A549 (cell line): ENCODE measurements at regions not wholly inside any gene's neighbourhood (a gene's known extent, or its start where the extent isn't known, plus 50 kb on each side); places are given as distances from the start of the nearest gene placed in this dataset.

ENCODE experiments used
- CBX8 ChIP-seq: fragments of 200-600 bp; sonication (generic); IDR thresholded peaks from 2 replicates; pipeline ENCODE4 v1.6.1; 2016
- CHD2 ChIP-seq: fragments of 150-350 bp; IDR thresholded peaks from 2 replicates; pipeline ENCODE4 v1.6.1; 2014; ENCODE audit warnings: low read length; ENCODE audit not compliant: partially characterized antibody
- CHD4 ChIP-seq: fragments of 200-600 bp; sonication (generic); IDR thresholded peaks from 2 replicates; pipeline ENCODE4 v1.6.1; 2016; ENCODE audit warnings: antibody characterized with exemption, mild to moderate bottlenecking, borderline replicate concordance
- HEYL ChIP-seq: fragments of 250-450 bp; sonication (Bioruptor Pico); IDR thresholded peaks from 2 replicates; pipeline ENCODE4 v1.8.0; 2021; ENCODE audit warnings: mild to moderate bottlenecking, moderate library complexity
- PHF8 ChIP-seq: fragments of 200-600 bp; sonication (generic); IDR thresholded peaks from 2 replicates; pipeline ENCODE4 v1.6.1; 2016; ENCODE audit warnings: low read depth, mild to moderate bottlenecking, antibody characterized with exemption, moderate library complexity, borderline replicate concordance
- POLR2A ChIP-seq: IDR thresholded peaks from 2 replicates; pipeline ENCODE4 v1.6.1; 2012; ENCODE audit warnings: mild to moderate bottlenecking, low read length
- RFX5 ChIP-seq: fragments of 450-650 bp; IDR thresholded peaks from 2 replicates; pipeline ENCODE4 v1.7.1; 2014; ENCODE audit warnings: antibody characterized with exemption, mild to moderate bottlenecking, moderate library complexity
- TF ChIP-seq, protein P1 (sequence below): IDR thresholded peaks from 2 replicates; pipeline ENCODE4 v1.6.1; 2012
- TF ChIP-seq, protein P2 (sequence below): fragments of 150-350 bp; IDR thresholded peaks from 2 replicates; pipeline ENCODE4 v1.6.1; 2014; ENCODE audit warnings: low read depth, mild to moderate bottlenecking, low read length
- TF ChIP-seq, protein P3 (sequence below): fragments of 250-450 bp; sonication (Bioruptor Pico); IDR thresholded peaks from 2 replicates; pipeline ENCODE4 v1.5.0; 2021; ENCODE audit warnings: mild to moderate bottlenecking, moderate library complexity, borderline replicate concordance
- TF ChIP-seq, protein P4 (sequence below): fragments of 450-650 bp; IDR thresholded peaks from 2 replicates; pipeline ENCODE4 v1.6.1; 2014; ENCODE audit warnings: antibody characterized with exemption
- TF ChIP-seq, protein P5 (sequence below): fragments of >200 bp; sonication (Bioruptor Twin); formaldehyde crosslinking; IDR thresholded peaks from 3 replicates; pipeline ENCODE4 v1.5.1; 2016

DNA sequence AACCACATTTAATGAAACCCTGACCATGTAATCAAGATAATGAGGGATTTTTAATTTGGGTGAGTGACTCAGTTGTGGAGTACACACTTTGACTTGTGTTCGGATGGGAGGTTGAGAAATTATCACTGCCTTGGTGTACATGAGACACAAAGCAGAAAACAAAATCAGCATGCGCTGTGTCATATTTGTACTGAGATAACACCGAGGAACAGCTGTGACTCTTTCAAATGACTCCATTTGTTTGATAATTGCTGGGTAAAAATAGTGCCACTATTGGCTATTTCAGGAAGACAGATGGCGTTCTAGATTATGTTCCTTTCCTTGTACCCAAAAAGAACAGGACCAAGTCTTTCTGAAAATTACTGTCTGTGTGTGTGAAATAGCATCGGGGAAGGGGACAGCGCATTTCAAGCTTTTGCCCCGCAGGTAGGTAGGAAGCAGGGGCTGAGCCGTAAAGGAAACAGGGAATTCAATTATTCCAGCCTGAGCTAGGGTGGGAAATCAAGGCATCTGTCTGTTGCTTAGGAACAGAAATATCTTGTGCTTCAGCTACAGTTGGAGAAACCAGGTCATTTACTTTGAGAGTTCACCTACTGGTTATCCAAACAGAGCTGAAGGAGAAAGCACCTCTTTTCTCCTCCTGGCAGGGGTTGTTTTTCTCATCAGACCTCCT, 114.3 kb downstream of the SNAPC1 start:
- TF ChIP-seq, protein P1, sequence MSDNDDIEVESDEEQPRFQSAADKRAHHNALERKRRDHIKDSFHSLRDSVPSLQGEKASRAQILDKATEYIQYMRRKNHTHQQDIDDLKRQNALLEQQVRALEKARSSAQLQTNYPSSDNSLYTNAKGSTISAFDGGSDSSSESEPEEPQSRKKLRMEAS: no peak
- TF ChIP-seq, protein P2, sequence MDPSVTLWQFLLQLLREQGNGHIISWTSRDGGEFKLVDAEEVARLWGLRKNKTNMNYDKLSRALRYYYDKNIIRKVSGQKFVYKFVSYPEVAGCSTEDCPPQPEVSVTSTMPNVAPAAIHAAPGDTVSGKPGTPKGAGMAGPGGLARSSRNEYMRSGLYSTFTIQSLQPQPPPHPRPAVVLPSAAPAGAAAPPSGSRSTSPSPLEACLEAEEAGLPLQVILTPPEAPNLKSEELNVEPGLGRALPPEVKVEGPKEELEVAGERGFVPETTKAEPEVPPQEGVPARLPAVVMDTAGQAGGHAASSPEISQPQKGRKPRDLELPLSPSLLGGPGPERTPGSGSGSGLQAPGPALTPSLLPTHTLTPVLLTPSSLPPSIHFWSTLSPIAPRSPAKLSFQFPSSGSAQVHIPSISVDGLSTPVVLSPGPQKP: no peak
- TF ChIP-seq RFX5: no peak
- TF ChIP-seq CHD4: no peak
- no peak for TF ChIP-seq PHF8
- no peak for TF ChIP-seq POLR2A
- TF ChIP-seq, protein P3, sequence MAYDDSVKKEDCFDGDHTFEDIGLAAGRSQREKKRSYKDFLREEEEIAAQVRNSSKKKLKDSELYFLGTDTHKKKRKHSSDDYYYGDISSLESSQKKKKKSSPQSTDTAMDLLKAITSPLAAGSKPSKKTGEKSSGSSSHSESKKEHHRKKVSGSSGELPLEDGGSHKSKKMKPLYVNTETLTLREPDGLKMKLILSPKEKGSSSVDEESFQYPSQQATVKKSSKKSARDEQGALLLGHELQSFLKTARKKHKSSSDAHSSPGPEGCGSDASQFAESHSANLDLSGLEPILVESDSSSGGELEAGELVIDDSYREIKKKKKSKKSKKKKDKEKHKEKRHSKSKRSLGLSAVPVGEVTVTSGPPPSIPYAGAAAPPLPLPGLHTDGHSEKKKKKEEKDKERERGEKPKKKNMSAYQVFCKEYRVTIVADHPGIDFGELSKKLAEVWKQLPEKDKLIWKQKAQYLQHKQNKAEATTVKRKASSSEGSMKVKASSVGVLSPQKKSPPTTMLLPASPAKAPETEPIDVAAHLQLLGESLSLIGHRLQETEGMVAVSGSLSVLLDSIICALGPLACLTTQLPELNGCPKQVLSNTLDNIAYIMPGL: no peak
- TF ChIP-seq CHD2: no peak
- no peak for TF ChIP-seq CBX8
- TF ChIP-seq, protein P4, sequence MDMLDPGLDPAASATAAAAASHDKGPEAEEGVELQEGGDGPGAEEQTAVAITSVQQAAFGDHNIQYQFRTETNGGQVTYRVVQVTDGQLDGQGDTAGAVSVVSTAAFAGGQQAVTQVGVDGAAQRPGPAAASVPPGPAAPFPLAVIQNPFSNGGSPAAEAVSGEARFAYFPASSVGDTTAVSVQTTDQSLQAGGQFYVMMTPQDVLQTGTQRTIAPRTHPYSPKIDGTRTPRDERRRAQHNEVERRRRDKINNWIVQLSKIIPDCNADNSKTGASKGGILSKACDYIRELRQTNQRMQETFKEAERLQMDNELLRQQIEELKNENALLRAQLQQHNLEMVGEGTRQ: no peak
- TF ChIP-seq, protein P5, sequence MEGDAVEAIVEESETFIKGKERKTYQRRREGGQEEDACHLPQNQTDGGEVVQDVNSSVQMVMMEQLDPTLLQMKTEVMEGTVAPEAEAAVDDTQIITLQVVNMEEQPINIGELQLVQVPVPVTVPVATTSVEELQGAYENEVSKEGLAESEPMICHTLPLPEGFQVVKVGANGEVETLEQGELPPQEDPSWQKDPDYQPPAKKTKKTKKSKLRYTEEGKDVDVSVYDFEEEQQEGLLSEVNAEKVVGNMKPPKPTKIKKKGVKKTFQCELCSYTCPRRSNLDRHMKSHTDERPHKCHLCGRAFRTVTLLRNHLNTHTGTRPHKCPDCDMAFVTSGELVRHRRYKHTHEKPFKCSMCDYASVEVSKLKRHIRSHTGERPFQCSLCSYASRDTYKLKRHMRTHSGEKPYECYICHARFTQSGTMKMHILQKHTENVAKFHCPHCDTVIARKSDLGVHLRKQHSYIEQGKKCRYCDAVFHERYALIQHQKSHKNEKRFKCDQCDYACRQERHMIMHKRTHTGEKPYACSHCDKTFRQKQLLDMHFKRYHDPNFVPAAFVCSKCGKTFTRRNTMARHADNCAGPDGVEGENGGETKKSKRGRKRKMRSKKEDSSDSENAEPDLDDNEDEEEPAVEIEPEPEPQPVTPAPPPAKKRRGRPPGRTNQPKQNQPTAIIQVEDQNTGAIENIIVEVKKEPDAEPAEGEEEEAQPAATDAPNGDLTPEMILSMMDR: no peak
- no peak for TF ChIP-seq HEYL (CRISPR knock-in tag)
